AG04449 (cell line): ENCODE measurements at regions not wholly inside any gene's neighbourhood (a gene's known extent, or its start where the extent isn't known, plus 50 kb on each side); places are given as distances from the start of the nearest gene placed in this dataset.

Experiments used
- CTCF ChIA-PET: fragments of 350-600 bp; formaldehyde crosslinking; extraction: SDS; loops from one replicate; lab custom pipeline; 2021; ENCODE audit warnings: antibody characterized with exemption; lab: Yijun Ruan, JAX
- POLR2A ChIA-PET: fragments of 400-600, 350-600 bp; formaldehyde crosslinking; extraction: SDS; loops from one replicate; lab custom pipeline; 2020; ENCODE audit warnings: antibody characterized with exemption, inconsistent platforms; lab: Yijun Ruan, JAX
- DNase-seq: peaks from one replicate; pipeline ENCODE4 v3.0.0-alpha.2; 2010; ENCODE audit warnings: low read depth, low spot score
- H3K4me3 ChIP-seq: 2 replicates; pipeline ENCODE4 v1.5.1; 2011; ENCODE audit warnings: low read depth, mild to moderate bottlenecking, control low read depth, low read length
- TF ChIP-seq, protein P1 (sequence below): IDR thresholded peaks from one replicate; pipeline ENCODE4 v1.5.1; 2011; ENCODE audit warnings: mild to moderate bottlenecking, moderate library complexity, low read length, control low read depth, inconsistent platforms; ENCODE audit not compliant: insufficient read depth; ENCODE audit errors: missing control alignments

DNA sequence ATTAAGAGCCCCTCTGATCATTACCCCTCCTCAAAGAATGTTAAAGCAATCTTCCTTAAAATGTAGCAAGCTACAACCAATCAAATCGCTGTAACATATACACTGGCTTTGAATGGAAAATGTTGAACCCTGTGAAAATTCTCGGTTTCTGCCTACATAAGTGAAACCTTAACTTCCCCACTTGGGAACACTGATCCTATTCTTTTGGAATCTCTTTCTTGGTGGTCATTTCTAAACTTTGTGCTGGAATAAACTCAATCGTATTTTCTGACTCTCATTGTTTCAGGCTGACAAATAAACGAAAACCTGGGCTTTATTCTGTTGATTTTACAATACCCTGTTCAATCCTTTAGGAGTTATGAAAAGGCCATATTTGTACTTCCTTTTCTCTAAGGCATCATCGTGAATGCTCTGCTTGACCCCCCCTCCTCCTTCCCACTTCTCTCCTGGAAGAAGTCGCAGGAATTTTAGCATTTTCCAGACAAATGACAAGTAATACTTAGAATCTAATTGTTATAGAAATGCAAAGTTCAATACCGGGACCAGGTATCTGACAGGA, 155.1 kb upstream of the FAM13C start:
- CTCF ChIA-PET: no interaction called here
- TF ChIP-seq, protein P1, sequence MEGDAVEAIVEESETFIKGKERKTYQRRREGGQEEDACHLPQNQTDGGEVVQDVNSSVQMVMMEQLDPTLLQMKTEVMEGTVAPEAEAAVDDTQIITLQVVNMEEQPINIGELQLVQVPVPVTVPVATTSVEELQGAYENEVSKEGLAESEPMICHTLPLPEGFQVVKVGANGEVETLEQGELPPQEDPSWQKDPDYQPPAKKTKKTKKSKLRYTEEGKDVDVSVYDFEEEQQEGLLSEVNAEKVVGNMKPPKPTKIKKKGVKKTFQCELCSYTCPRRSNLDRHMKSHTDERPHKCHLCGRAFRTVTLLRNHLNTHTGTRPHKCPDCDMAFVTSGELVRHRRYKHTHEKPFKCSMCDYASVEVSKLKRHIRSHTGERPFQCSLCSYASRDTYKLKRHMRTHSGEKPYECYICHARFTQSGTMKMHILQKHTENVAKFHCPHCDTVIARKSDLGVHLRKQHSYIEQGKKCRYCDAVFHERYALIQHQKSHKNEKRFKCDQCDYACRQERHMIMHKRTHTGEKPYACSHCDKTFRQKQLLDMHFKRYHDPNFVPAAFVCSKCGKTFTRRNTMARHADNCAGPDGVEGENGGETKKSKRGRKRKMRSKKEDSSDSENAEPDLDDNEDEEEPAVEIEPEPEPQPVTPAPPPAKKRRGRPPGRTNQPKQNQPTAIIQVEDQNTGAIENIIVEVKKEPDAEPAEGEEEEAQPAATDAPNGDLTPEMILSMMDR: no peak
- DNase-seq: no peak
- H3K4me3 ChIP-seq: no peak overlapping the region
- POLR2A ChIA-PET: no interaction called here

DNA sequence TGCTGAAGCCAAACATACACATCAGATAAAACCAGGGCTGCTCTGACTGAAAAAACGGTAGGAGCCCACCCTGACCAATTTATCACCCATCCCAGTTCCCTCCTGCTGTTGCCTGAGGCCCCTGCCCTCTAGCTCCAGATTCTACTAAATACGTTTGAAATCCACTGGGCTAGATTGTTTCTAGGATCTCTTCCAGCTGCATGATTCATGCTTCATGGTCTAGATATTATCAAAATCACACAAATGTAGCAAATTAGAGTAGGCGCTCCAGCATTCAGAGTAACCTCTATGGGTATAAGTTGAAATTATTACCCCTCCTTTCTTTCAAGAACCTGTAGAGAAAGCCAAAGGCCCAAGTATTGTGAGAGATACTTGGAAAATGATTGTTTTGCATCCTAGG, 151.2 kb upstream of the FAM13C start:
- no peak for DNase-seq
- TF ChIP-seq, protein P1: no peak
- ChIA-PET POLR2A (no interaction called here), CTCF (interaction anchor here (0.9 kb wide), 1 partner anchor 109 kb away, joined by 3 read pairs; no protein-coding TSS in a partner anchor)
- H3K4me3 ChIP-seq: no peak overlapping the region

DNA sequence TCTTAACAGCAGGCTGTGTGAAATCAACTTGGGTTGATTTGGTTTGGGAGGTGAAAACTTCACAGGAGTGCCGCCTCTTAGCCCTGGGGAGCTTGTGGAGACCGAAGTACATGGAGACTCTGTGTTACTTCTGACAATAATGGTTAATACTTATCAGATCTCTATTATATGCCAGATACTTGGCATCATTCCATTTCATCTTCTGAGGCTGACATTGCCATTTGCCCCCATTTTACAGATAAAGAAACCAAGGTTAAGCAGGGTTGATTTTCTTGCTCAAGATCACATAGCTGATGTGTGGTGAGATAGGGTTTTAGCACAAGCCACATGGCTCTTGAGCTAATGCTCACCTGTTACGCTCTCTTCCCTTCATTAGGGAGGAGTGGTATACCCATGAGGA, 150.6 kb upstream of the FAM13C start:
- TF ChIP-seq, protein P1: no peak
- no peak overlapping the region for H3K4me3 ChIP-seq
- ChIA-PET POLR2A (no interaction called here), CTCF (interaction anchor here (0.9 kb wide), 1 partner anchor 109 kb away, joined by 3 read pairs; no protein-coding TSS in a partner anchor)
- DNase-seq: no peak

DNA sequence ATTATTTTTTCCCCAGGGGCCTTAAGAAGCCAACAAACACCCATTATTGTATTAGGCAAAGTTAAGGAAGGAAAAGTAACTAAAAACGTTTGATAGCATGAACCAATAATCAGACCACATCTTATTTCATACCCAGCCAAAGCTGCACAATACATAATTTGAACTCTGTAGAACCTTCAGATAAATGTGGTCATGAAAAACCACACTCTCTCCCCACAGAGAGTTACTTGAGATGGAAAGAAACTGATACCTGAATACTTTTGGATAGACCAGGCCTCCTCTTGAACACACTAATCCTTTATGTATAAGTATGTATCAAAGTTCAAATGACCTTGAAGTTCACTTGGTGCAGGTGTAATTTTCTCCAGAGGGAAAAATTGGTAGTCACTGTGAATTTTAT, 146.6 kb upstream of the FAM13C start:
- TF ChIP-seq, protein P1: no peak
- no peak overlapping the region for H3K4me3 ChIP-seq
- CTCF ChIA-PET: no interaction called here
- no peak for DNase-seq
- POLR2A ChIA-PET: no interaction called here

DNA sequence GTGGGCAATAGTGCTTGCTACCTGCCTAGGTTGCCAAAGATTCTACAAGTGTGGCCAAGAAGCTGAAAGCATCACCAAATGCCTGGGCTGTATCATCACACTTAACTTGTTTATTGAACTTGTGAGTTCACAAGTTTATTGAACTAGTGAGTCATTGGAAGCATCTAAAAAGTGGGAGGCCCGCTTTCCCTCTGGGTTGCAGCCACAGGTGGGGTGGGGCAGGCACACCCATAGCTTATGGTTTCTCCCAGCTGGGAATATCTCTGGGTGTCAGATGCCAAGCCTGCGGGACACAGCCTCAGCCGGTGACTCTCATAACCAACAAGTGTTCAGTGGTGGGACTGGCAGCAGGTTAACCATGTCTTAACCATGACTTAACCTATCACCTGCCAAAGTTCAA, 145.9 kb upstream of the FAM13C start:
- no peak overlapping the region for H3K4me3 ChIP-seq
- TF ChIP-seq, protein P1: no peak
- CTCF ChIA-PET: no interaction called here
- POLR2A ChIA-PET: no interaction called here
- no peak for DNase-seq

DNA sequence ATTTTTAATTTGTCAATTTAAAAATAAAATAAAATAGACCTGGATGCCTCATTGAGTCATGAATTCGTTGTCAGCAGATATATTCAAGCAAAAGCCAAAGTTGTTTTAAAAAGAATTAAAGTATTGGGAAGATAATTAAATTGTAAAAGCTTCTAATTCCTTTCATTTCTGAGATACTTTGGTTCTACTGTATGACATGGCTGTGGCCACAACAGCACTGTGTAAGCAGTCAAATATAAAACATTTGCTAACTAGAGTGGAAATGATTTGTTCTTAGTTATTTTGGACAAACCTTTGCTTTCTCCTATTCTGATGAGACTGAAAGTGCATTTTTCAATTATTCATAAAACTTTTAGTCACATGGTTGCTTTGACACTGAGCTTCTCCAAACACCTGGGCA, 143.6 kb upstream of the FAM13C start:
- ChIA-PET CTCF (no interaction called here), POLR2A (no interaction called here)
- TF ChIP-seq, protein P1: no peak
- no peak overlapping the region for H3K4me3 ChIP-seq
- no peak for DNase-seq
